GM21381 (cell line): ENCODE measurements at regions not wholly inside any gene's neighbourhood (a gene's known extent, or its start where the extent isn't known, plus 50 kb on each side); places are given as distances from the start of the nearest gene placed in this dataset.

ENCODE experiments used
- ATAC-seq: cut with Tn5 transposase; IDR thresholded peaks from one replicate; pipeline ENCODE4 v1.9.1; 2021; ENCODE audit warnings: mild to moderate bottlenecking, moderate library complexity; ENCODE audit not compliant: unreplicated experiment

GRCh38 chr4:77305766-77306165, 148.8 kb downstream of the CCNG2 start:
- ATAC-seq: no peak

- no peak for ATAC-seq
These were observed 149.5 kb downstream of the CCNG2 start for GRCh38 chr4:77306496-77306895.

- no peak for ATAC-seq
These were observed 151.8 kb downstream of the CCNG2 start for GRCh38 chr4:77308843-77309242.

- ATAC-seq: no peak
These were observed 152.5 kb downstream of the CCNG2 start for GRCh38 chr4:77309496-77309895.

GRCh38 chr4:77310931-77311330, 153.9 kb downstream of the CCNG2 start:
- no peak for ATAC-seq

- ATAC-seq: no peak
These were observed 157.7 kb downstream of the CCNG2 start for GRCh38 chr4:77314697-77315096.

GRCh38 chr4:77327151-77327550, 170.1 kb downstream of the CCNG2 start:
- ATAC-seq: no peak

GRCh38 chr4:77332696-77333270, 175.8 kb downstream of the CCNG2 start:
- no peak for ATAC-seq

GRCh38 chr4:77336411-77337142, 179.6 kb downstream of the CCNG2 start:
- no peak for ATAC-seq

- ATAC-seq: no peak
These were observed 185.3 kb downstream of the CCNG2 start for GRCh38 chr4:77342170-77342810.

GRCh38 chr4:77344001-77344400, 187.0 kb downstream of the CCNG2 start:
- no peak for ATAC-seq

- ATAC-seq: peak; percentile 50
These were observed 187.8 kb downstream of the CCNG2 start for GRCh38 chr4:77344784-77345183.

GRCh38 chr4:77347351-77347966, 190.5 kb downstream of the CCNG2 start:
- no peak for ATAC-seq

- ATAC-seq: no peak
These were observed 191.8 kb downstream of the CCNG2 start for GRCh38 chr4:77348815-77349214.

- no peak for ATAC-seq
These were observed 192.4 kb downstream of the CCNG2 start for GRCh38 chr4:77349364-77349763.

- no peak for ATAC-seq
These were observed 192.8 kb downstream of the CCNG2 start for GRCh38 chr4:77349796-77350195.

- ATAC-seq: no peak
These were observed 195.2 kb downstream of the CCNG2 start for GRCh38 chr4:77352192-77352591.

GRCh38 chr4:77353724-77354315, 196.8 kb downstream of the CCNG2 start:
- peak; percentile 64 for ATAC-seq

- no peak for ATAC-seq
These were observed 197.5 kb downstream of the CCNG2 start for GRCh38 chr4:77354550-77354949.

GRCh38 chr4:77355731-77356130, 198.7 kb downstream of the CCNG2 start:
- no peak for ATAC-seq

GRCh38 chr4:77358315-77358928, 201.4 kb downstream of the CCNG2 start:
- ATAC-seq: no peak
